GM18868 (cell line): ENCODE measurements at regions not wholly inside any gene's neighbourhood (a gene's known extent, or its start where the extent isn't known, plus 50 kb on each side); places are given as distances from the start of the nearest gene placed in this dataset.
A peak's percentile ranks its signal among the peaks of the same experiment; 100 is the strongest.

Experiments
- ATAC-seq: cut with Tn5 transposase; IDR thresholded peaks from one replicate; pipeline ENCODE4 v1.9.1; 2021; ENCODE audit warnings: mild to moderate bottlenecking, moderate library complexity; ENCODE audit not compliant: unreplicated experiment

DNA sequence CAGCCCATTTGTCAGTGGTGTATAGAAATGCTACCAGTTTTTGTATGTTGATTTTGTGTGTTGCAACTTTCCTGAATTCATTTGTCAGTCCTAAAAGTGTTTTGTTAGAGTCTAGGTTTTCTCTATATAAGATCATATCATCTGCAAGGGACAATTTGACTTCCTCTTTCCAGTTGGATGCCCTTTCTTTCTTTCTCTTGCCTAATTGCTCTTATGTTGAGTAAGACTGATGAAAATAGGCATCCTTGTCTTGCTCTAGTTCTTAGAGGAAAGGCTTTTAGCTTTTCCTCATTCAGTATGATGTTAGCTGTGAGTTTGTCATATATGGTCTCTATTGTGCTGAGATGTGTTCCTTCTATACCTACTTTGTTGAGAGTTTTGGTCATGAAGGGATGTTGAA lies 161.7 kb upstream of the TPK1 start:
- no peak for ATAC-seq

DNA sequence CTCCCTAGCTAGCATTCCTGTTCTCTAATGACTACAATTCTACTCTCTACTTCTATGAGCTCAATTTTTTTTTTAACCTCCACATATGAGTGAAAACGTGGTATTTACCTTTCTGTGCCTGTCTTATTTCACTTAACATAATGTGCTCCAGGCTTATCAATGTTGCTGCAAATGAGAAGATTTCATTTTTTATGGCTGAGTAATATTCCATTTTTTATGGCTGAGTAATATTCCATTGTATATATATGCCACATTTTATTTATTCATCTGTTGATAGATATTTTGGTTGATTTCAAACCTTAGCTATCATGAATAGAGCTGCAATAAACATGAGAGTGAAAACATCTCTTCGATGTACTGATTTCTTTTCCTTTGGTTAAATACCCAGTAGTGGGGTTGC lies 159.6 kb upstream of the TPK1 start:
- ATAC-seq = no peak

DNA sequence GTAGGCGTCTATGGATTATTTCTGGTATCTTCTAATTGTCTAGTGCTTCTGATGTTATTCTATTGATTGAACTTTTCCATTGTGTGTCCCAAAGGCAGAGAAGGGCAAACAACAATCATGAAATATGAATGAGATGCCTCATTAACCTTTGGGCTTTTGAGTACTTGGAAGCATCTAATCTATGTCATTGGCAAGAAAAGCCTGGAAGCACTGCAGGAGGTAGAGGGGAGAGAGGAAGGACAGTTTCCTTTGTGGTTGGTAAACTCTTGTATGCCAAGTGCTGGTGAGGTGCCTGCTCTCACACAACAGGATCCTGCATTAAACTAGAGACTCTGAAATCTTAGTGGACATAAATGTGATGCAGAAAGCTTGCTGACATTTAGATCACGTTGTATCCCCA lies 155.2 kb upstream of the TPK1 start:
- ATAC-seq = no peak

DNA sequence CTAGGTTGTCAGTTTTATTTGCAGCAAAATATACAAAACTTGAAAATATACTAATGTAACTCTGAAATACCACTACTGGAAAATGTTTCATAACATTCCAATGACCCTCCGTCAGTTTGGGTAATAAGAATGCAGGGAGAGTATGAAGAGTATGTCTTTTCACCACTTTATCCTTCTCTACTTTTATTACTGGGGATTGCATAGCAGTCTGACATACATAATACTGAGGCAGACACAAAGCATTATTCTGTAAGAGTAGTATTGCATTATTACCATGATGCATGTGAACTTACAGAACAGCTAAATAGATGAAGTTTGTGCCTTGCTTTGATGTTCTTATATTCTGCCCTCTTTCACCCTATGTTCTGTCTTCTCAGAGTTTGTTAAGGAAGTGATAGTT lies 151.8 kb upstream of the TPK1 start:
- no peak for ATAC-seq

DNA sequence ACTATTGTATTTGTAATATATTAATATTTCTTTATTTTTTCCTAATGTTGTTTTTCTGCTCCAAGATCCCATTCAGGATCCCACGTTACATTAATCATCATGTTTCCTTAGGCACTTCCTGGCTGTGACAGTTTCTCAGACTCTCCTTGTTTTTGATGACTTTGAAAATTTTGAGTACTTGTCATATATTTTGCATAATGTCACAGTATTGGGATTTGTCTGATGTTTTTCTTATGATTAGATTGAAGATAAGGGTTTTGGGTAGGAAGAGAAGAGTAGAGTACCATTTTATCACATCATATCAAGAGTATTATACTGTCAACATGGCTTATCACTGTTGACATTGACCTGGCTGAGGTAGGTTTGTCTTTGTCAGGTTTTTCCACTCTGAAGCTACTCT lies 146.3 kb upstream of the TPK1 start:
- no peak for ATAC-seq

DNA sequence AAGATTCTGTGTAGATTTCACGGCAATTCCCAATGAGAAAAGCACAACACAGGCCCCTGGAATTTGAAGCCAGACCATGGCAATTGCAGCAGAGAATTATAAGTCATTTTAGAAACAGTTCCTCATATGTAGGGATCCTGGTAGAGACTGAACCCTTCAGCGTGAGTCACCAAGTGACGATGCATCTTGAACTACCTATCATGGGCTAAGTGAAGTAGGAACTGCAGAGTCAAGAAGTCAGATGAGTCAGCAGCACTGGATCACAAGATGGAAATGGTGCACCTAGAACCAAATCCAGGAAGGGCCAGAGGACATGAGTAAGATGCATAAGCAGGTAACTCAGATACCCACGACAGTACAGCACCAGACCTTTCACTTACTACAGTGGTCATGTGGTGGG lies 140.0 kb upstream of the TPK1 start:
- no peak for ATAC-seq

DNA sequence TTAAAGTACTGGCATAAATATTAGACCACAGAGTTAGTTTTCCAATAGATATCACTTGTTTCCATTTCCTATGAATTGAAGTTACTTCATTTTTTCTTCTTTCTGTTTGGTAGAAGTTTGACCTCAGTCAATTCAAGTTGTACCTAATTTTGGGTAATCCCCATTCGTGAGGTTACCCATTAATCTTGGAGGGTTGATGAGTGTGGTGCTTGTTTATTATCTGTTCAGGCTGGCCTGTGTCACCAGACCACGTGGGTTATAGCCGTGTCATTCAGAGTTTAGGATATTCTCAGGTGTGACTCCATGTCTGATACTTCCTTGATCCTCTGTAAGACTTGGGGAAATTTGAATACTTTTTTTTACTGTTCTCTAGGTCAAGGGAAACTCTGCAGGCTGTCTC lies 133.9 kb upstream of the TPK1 start:
- ATAC-seq = no peak

DNA sequence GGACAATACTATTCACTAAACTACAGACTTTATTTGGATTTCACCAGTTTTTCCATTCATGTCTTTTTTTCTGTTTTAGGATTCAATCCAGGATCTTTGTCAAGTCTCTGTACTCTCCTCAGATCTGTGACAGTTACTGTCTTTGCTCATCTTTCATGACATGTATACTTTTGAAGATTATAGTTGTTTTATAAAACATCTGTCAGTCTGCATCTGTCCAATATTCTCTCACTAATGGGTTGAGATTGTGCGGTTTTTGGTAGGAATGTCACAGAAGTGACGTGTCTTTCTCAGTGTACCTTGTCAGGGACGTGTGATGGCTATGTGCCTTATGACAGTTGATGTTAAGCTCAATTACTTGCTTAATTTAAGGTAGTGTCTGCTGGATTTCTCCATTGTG lies 124.9 kb upstream of the TPK1 start:
- ATAC-seq = no peak

DNA sequence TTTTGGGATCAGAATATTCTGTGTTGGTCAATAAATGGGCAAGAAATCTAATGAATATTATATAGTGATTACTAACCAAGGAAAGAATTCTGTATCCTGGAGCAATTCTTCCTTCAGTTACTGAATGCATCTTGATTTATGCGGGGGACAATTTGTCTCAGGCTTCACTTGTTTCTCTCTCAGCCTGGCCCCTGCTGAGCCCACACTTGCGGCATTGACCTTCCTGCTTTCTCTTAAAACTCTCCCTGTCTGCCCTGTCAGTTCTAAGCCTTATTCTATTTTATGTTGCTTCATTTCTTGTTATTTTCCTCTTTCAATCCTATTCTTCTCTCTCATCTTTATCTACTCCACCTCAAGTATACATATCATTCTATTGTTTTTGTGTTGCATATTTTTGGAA lies 122.1 kb upstream of the TPK1 start:
- ATAC-seq = no peak

DNA sequence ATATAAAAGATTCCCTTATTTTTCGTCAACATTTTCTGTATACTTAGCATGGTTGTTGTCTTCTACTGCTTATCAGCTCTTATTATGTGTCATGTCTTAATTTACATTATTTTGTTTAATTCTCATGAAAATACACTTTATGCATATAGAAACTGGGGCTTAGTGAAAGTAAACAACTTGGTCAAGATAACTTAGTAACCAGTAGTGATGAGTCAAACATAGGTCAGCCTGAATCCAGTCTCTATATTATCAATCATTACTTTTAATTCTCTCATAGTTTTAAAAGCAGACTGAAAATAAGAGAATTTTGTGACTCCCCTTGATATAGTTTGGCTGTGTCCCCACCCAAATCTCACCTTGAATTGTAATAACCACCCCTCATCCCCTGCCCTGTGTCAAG lies 119.6 kb upstream of the TPK1 start:
- peak; percentile 22 for ATAC-seq

DNA sequence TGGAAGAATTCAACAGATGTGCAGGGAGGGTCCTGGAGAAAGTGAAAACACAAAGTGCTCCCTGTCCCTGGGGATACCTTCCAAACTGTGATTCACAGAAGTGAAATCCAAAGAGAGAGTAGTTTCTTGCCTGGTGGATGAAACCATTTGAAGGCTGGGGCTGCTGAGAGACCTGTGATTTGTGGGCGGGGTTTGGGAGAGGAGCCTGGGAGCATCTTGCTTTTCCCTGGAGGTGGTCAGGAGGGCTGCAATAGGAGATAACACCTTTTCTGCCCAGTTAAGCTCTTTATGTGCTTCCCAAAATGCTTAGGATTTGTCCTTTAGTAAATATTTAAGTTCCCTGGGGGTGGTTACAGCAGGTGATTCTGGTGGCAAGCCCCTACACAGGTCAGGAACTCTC lies 105.3 kb upstream of the TPK1 start:
- no peak for ATAC-seq

DNA sequence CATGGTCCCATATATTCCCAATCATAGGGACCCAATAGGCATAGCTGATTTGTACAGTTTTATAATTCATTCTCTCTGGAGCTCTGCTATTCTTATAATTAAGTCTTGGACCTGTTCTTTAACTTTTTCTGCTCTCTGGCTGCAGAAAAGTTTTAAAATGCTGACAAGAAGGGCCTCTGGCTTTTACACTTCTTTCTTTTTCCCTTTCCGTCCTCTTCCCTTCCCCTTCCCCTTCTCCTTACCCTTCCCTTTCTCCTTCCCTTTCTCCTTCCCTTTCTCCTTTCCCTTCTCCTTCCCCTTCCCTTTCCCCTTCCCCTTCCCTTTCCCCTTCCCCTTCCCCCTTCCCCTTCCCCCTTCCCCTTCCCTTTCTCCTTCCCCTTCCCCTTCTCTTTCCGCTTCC lies 101.3 kb upstream of the TPK1 start:
- no peak for ATAC-seq

DNA sequence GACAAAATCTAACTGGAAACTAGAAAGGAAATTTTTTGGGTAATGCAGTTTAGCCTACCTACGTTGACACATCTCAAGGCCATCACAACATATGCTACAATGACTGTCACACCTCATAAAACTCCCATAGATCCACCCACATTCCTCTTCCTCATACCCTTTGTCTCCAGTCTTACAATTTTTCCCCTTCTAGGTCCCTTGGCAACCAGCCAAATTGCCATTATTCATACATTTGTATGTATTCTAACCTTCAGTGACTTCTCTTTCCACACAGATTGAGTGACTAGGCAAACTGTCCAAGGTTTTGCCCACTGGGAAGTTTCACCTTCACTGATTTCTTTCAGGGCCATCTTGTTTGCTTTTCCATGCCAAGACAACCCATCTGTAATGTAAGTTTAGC lies 100.5 kb upstream of the TPK1 start:
- no peak for ATAC-seq

DNA sequence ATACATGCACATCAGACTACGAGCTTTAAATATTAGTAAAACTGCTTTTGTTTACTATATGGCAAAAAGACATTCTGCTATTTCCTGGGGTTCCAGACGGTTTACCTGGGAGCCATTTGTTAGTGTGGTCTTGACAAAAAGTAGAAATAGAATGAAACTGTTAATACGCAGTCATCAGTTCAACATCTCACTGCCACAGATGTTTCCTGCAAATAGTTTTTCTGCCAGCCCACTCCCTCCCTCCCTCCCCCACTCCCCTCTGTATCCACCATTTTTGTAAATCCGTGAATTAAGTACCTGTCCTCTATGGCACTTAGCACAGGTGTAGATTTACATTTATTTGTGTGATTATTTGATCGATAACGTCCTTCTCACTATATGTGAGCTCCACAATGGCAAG lies 74.6 kb upstream of the TPK1 start:
- no peak for ATAC-seq

DNA sequence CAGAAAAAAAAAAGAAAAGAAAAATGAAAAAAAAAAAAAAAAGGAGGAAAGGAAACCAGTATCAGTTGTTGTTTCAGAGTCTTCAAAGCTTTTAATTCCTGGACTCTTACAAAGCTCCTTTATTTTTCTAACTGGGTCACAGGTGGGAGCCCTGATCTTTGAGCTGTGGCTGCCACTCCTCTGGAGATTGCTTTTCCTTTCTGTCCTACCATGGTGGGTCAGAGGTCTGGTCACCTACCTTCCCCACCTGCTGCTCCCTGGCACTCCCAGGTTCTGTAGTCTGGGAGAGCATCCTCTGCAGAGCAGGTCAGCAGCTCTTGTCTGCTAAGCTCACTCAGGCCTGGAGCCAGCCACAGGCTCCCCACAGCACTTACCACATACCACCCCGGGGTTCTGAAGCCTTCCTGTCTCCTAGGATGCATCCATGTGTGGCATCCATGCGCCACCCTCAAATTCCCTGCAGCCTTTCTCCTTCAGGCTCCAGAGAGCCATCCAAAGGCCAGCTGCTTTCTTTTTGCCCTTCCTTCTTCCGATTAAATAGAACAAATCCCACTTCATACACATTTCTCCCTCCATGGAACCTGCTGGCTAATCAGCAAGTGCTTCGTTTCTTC lies 73.2 kb upstream of the TPK1 start:
- no peak for ATAC-seq

DNA sequence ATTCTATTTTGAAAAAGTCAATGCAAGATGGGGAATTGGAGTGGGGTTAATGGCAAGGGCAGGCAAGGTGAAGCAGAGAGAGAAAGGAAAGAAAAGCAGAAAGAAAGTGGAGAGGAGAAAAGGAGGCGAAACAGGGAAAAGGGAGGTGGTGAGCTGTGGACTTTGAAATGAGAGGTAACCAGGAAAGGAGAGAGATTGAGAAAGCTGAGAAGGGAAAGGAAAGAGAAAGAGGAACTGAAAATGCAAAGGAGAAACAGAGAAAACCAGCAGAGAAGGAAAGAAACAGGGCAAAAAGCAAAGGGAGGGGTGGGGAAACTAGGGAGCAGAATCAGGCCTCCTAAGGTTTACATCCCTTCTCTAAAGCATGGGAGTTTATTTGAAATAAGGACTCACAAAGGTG lies 72.5 kb upstream of the TPK1 start:
- ATAC-seq = no peak

DNA sequence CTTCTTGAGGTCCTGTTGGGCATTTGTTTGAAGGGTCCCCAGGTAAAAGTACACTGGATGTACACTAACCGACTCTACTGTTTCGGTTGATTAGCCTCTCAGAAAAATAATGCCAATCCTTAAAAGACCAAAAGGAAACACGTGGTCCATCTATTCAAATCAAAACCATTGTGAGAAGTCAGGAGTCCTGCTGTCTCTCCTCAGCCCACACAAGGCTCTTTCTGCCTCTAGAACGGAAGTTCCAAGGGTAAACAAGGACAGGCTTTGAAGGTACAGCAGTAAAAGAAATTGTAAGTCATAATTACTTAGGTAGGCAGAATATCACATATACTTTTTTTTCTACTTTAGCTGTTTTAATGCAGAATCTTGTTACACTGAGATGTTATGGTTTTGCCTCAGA lies 71.7 kb upstream of the TPK1 start:
- peak; percentile 91 for ATAC-seq

DNA sequence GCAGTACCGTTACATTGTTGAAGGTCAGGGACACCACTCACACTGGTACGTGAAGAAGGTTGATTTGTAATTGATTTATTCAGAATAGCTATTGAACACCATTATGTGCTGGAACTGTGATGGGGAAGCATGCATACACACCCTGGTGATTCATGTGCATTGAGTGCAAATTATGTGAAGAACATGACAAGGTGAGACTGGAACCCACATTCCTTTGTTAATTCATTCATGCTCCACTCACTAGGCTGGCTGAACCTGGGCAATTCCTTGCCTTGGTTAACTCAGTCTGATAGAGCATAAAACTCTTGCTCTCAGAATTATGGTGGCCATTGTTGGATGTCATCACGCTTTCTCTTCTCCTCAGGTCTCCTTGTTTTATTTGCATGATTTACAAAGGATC lies 67.3 kb upstream of the TPK1 start:
- ATAC-seq = no peak

DNA sequence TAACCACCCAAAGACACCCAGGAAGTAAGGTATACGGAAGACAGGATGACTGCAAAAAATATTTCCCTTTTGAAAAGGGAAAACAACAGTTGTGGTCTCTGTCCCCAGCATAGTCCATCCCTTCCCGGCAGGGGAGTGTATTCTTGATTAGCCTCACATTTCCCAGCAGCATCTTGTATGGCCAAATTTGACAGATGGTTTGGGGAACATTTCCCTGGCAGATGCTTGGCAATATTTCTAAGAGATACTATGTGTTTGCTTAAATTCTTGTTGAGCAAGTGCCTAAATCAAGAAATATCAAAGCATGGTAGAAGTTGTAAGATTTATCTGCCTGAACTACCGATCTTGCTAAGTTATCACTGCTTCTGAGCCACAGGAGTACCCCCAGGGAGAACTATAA lies 56.9 kb upstream of the TPK1 start:
- no peak for ATAC-seq
